ENCODE measurements at regions not wholly inside any gene's neighbourhood (a gene's known extent, or its start where the extent isn't known, plus 50 kb on each side); places are given as distances from the start of the nearest gene placed in this dataset.
"Not testable (repeated sequence)": the region's sequence is repeated elsewhere in the genome, so short reads cannot be mapped to it uniquely, and the experiment has no call there.

DNA sequence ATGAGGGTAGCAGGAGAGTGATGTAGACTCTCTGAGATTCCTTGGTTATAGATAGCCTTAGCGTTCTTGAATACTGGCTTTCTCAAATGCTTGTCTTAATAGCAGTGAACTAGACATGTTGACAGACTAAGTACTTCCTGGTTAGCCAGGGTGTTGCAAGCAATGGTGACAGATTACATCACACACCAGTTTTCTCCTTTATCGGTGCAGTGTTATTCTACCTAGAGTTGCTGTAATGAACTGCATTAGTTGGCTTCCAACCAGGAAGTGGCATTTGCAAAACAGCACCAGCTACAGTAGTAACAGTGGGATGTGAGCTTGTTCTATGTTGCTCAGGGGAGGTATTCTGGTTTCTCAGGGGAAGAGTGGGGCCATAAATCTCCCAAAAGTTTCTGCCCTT lies 582.2 kb upstream of the DDX18 start:
- no peak for DNase-seq

DNA sequence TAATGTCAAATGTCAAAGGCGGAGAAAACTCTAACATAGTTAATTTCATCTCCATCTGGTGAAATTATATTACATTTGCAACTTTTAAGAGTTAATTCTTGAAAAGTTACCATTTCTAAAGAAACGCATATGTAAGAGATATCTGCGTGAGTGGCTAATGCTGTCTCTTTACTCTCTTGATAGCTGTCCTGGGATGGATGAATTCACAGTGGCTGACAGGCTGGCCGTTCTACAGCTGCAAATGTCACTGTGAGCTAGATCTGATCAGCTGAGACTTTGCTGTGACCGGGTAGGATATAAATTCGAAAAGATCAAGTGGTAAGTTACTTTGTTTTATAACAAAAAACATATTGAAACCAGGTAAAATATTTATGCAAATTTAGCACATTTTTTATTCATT lies 557.1 kb upstream of the DDX18 start:
- DNase-seq, result no peak

DNA sequence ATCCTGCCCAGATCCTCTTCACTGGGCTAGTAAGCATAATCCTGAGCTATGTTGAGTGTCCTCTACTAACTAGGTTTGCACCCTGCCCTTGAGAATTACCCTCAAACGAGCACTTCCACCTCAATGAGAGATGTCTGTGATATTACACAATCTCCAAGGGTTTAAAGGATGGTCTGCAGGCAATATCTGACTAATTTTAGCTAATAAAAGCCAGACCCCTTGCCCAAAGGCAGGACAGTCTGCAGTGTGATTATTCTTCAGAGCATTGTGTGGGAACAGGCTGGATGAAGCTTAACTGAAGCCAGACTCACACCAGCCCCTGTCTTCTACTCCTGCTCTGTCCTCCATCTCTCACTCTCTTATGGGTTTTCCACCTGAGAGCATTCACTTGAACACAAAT lies 544.9 kb upstream of the DDX18 start:
- no peak for DNase-seq

DNA sequence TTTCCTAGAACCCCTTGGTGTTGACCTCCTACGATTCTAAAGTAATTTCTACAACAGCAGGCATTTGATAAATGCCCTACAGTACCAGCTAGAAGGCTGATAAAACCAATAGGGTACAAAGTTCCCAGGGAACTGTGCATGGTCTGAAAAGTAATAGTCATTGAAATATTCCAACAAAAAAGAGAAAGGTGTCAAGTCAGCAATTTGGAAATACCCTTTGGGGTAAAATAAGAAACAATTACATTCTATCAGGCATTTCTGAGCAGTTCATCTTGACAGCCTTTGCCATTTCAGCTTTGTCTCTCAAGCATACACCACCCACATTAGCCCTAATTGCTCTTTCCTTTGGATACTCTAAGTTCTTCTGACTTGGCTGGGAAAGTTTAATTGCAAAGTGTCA lies 542.9 kb upstream of the DDX18 start:
- DNase-seq, result no peak

DNA sequence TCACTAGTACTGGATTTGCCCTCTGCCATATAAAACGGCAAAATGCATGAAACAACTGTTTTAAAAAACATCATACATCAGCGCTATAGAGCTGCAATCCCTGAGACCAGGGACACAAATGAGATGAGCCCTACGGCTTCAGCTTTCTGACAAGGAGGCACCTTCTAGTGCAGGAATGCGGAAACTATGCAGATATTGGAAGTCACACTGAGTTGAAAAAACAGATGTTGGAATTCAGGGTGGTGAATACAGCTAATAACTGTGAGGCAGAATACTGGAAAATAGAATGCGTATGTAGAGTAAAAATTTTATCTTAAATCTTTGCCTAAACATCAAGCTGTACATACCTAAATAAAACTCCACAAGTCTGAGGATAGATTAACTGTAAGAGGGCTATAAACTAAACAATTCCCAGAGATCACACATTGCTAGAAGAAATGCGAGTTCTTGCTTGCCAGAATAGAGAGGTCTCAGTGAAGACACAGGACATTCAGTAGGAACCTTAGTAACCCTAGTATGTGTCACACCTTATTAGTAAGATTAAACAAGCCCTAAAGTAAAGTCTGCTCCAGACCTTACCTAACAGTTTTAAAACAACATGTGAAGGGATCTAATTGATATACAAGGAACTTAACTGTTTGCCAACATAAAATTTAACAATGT lies 541.4 kb upstream of the DDX18 start:
- DNase-seq, result no peak

DNA sequence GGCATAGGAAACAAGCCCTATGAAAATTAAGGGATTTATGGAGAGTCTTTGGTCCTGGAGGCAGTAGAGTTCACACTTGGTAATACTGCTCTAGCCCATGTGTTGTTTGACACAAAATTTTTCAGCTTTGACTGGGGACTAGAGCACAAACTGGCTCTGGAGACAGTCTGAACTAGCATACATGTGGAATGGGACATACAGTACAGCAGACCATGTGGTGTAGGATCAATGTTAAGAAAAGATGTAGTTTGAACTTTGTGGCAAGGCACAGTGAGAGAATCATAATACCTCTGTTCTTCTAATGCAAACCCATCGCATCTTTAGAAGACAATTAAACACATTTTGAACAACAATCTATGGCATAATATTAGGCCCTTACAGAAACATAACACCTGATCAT lies 521.5 kb upstream of the DDX18 start:
- DNase-seq, result no peak

DNA sequence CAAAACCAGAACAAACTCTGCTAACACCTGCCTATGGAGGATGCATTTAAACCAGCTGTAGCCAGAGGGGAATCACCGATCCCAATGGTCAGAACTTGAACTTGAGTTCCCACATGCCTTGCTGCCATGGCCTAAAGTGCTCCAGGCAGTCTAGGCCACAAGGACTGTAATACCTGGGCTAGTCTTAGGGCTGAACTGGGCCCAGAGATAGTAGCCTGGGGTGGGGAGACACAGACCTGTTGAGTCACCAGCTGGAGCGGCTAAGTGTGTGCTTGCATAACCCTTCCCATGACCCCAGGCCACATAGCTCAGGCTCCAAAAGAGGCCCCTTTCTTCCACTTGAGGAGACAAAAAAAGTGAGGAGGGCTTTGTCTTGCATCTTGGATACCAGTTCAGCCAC lies 515.0 kb upstream of the DDX18 start:
- no peak for DNase-seq

DNA sequence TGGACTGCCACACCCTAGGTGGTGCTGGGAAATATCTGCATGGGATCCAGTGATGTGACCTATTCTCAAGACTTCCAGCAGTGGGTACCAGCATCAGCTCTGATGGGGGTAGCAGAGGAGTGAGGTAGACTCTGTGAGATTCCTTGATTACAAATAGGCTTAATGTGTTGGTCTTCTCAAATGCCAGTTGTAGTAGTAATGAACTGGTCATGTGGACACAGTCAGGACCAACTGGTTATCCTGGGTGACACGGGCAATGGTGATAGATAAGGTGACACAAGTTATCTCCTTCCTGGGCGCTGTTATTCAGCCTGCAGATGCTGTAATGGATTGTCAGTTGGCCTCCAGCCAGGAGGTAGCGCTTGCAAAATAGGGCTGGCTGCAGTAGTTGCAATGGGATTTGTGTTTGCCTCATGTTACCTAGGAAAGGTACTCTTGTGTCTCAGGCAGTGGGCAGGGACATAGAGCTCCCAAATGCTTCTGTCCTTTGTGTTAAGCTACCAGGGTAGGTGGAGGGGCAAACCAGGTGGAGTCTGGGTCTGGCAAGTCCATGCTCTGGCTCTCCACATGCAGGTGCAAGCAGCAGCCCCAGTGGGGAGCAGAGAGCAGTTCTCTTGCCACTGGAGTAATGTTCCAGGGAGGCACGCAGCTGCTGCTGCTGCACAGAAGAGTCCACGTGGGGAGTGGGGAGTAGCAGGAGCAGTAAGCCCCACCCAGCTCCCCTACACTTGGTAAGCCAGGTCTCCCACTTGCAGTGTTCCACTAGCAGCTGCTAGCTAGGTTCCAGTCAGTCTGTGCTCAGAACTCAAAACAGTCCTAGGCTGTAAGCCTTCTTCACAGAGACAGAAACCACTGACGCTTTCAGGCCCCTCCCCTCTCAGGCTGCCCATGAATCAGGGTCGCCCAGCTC lies 505.4 kb upstream of the DDX18 start:
- no peak for DNase-seq

DNA sequence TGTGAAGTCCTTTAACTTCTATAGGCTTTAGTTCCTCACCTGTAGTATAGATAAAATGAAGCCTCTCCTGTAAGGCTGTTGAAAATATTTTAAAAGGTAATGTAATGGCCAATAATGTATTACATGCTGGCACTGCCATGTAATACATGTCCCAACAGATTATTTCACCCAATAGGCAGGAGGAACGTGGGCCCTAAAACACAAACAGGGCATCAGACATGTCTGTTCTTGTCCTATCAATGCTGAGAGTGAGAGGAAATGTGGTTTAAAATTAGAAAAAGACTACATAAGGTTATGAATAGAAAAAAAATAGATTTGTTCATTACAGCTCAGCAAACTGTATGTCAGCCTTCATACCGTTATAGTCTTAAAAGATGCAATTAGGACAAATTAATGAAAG lies 492.7 kb upstream of the DDX18 start:
- DNase-seq, result no peak

DNA sequence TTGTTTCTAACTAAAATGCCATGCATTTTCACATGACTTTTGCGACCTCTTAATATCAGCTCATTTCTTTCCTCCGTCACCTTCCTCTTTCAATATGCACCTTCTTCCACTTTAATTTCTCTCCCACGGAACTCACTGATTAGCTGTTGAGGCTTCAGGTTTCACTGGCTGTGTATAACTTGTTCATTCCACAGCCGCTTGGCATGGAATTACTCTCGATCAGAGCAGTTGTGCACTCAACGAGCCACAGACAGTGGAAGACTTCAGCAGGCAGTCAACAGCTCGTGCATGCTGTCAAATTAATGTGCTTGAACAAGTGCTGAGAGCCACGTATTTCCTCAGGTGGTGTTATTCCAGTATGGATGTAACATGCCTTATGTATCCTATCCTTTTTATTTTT lies 491.2 kb upstream of the DDX18 start:
- no peak for DNase-seq

DNA sequence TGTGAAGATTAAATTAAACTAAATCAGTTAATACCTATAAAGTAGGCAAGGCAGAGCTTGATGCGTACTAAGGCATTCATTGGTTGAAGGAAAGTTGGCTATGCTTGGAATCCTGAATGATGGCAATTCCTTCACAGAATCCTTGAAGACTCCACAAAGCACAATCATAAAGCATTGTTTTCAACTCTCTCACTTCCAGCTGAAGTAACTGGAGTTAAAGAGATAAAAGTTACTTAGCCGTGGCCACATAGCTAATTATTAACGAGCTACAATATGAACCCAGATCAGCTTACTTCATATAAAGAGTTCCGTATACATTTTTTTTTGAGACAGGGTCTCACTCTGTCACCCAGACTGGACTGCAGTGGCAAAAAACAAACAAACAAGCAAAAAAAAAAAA lies 483.9 kb upstream of the DDX18 start:
- DNase-seq, result no peak

DNA sequence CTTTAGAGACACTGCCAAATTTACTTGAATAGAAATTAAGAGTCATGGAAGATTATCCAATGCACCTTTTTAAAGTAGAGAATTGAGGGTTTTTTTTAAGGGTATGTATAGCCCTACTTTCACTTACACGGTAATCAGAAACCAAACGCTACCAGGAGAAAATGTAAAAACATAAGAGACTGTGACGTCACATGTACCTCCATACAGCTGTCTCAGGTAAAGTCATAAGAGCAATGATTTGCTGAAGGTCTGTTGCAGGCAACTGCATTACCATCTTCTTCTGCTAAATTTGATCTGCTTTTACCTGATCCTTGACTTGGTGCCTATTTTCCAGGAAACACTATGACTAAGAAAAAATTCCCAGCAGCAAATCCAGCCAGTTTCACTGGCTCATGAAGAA lies 478.5 kb upstream of the DDX18 start:
- no peak for DNase-seq

DNA sequence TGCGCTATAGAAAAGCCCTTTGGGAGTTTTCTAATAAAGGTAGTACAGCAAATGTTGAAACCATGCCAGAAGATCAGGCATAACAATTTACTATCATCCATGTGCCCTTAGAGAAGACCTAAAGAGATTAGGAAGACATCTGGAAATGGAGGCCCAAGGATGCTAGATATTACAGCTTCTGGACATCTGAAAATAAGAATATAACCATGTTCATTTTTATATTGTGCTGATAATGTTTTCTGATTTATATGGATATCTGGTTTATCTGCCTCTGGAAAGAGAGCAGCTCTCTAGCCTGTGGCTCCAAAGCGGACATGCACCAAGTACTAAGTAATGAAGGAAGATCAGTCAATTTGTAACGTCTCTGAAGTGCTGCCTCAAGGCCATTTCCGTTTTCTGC lies 478.0 kb upstream of the DDX18 start:
- DNase-seq, result no peak

DNA sequence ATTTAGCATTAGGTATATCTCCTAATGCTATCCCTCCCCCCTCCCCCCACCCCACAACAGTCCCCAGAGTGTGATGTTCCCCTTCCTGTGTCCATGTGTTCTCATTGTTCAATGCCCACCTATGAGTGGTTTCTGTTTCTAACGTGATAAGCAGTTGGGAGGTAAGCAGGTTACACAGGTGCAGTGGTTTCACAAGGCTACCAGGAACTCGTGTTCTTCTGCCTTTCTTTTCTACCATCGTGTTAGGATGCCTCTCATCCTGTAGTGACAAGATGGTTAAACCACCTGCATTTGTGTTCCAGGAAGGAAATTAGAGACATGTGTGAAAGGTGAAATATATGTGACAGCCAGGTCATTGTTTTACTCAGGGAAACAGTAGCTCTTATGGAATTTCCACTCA lies 476.5 kb upstream of the DDX18 start:
- DNase-seq, result not testable (repeated sequence)

DNA sequence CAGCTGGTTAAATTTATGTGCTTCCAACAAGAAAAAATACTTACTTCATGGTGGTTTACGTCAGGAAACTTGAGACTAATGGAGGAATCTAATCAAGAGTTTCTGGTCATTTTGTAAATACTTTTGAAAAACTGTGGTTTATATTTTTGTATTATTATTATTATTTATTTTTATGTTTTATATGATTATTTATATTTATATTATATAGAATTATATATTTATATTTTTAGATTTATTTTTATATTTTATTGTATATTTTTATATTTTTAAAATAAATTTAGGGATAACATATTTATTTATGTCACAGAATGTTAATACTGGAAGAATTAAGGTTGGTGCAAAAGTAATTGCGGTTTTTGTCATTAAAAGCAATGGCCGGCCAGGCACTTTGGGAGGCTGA lies 474.5 kb upstream of the DDX18 start:
- no peak for DNase-seq

DNA sequence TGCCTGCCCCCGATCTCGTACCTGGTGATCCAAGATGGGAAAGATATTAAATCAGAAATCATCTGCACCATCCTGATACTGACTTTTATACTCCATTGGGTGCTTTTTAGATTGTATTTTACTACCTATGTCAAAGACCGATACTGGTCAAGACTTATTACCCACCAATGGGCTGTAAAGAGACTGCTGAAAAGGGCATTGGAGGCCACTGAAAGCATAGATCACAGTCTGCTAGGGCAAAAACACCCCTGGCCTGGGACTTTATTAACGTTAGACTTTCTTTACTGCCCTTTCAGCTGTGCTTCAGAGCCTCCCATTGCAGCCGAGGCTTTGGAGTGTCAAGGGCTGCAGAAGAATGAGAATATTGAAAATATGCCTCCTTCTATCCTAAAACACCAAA lies 472.8 kb upstream of the DDX18 start:
- no peak for DNase-seq

DNA sequence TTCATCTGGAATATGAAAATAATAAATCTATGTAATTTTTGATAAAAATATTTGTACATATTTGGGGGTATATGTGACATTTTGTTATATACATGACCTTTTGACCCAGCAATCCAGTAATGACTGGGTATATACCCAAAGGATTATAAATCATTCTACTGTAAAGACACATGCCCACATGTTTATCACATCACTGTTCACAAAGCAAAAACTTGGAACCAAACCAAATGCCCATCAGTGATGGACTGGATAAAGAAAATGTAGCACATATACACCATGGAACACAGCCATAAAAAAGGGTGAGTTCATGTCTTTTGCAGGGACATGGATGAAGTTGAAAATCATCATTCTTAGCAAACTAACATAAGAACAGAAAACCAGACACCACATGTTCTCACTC lies 472.1 kb upstream of the DDX18 start:
- DNase-seq, result no peak

DNA sequence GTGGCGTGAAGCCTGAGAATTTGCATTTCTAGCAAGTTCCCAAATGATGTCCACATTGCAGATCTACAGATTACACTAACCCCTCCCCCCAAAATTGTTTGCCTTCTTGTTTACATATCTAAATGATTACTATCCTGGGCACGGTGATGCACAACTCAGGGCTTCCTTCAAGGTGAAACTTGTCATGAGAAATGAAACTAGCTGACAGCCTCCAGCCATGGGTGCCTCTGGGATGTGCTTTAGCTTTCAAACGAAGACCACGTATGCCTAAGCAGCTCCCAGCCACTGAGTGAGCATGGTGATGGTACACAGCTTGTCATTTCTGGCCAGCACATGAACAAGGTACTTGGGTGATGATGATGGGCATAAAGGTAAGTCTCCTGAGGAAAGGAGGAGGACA lies 464.8 kb upstream of the DDX18 start:
- no peak for DNase-seq

DNA sequence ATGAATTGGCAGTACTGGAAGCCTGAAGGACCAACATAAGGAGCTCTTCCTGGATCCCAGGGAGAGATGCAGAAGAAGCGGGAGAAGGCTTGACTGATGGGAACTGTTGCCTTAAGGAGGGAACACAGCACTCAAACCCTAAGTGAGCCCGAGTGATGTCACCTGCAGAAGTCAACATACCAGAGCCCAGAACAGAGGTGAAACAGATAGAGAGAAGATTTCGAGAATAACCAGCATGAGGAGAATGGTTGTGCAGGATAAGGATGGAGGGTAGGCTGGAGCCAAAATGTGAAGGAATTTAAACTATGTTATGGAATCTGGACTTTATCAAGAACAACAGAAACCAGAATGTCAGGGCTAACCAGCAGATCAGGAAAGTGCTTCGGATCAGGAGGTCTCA lies 463.1 kb upstream of the DDX18 start:
- no peak for DNase-seq

DNA sequence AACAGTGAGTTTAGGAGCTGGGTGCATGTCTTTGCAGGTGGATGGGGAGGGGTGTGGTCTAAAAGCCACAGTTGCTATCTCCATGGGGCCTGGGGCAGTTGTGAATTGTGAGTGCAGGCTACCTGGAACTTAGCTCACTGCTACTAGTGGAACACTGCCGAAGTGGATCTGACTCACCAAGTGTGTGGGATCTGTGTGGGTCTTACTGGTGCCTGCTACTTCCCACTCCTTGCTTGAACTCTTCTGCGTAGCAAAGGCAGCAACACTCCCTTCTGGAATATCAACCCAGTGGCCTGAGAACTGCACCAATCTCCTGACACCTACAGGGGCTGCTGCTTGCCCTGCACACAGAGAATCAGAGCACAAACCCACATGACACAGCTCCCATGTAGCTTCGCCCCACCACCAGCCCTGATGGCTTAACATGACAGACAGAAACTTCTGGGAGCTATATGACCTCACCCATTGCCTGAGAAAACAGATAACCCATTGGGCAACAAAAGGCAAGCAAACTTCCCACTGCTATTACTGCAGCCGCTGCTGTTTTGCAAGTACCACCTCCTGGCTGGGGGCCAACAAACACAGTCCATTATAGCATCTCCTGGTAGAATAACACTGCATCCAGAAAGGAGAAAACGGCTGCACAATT lies 455.1 kb upstream of the DDX18 start:
- DNase-seq, result peak; percentile 1

DNA sequence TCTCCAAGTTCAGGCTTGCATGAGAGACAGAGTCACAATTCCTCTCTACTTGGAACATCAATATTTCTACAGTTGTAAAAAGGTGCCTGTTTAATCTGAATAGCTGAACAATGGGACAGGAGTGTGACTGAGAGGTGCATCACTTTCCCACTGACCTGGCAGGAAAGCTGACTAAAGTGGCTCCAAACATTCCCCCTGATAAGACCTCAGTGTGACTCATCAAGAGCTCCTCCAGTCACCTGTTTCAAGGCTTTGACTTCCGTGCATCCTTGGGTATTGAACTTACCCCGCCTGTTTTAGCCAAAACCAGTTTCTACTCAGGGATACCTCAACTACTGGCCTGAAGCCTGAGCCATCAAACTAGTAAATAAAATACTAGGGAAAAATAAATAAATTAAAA lies 453.9 kb upstream of the DDX18 start:
- DNase-seq, result no peak

DNA sequence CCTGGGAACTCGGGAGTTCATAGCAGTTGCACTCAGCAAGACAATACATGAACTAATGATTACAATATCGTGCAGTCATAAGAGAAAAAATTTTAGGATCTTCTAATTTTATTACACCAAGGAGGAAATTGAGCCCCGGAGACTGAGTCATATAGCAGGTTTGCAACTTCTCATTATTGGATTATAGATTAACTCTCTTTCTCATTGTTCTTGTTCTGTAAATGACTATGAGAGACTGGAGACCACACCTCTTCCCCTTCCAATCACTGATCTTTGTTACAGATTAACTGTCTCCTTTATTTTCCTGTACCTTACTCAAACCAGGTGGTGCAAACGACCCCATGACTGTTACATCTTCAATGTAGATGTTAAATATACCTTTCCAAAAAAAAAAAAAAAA lies 435.8 kb upstream of the DDX18 start:
- DNase-seq, result no peak

DNA sequence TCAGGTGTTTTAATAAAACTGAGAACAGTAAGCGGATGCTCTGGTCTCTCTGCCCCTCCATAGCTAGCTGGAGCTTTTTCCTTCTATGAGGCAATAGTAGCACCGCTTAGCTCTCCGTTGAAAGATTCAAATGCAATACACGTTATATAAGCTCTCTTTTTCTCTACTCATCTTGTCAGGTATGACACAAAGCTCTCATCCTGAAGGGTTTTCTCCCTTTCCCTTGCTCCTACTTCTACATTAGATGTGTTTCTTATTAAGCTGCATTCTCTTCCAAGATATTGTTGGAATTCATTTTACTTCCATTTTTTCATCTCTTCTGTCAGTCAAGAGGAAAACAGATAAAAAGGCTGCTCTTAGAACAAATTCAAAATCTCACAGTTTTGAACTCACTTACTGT lies 434.6 kb upstream of the DDX18 start:
- no peak for DNase-seq

DNA sequence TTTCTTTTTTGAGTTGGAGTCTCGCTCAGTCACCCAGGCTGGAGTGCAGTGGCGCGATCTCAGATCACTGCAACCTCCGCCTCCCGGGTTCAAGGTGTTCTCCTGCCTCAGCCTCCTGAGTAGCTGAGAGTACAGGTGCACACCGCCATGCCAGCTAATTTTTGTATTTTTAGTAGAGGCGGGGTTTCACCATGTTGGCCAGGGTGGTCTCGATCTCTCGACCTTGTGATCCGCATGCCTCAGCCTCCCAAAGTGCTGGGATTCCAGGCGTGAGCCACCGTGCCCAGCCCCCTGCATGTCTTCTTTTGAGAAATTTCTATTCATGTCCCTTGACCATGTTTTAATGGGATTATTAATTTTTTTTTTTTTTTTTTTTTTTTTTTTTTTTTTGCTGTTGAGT lies 430.5 kb upstream of the DDX18 start:
- DNase-seq, result not testable (repeated sequence)
